ENCODE measurements at regions not wholly inside any gene's neighbourhood (a gene's known extent, or its start where the extent isn't known, plus 50 kb on each side); places are given as distances from the start of the nearest gene placed in this dataset.

- POLR2A ChIA-PET, result no interaction called here
- CTCF ChIA-PET, result no interaction called here
Measured at GRCh38 chr12:124168016-124168786, 126.7 kb upstream of the RFLNA start.

GRCh38 chr12:124169577-124170284 is 125.2 kb upstream of the RFLNA start:
- ChIA-PET CTCF (no interaction called here), POLR2A (no interaction called here)
- TF ChIP-seq ZC3H11A (IDR thresholded peaks at IDR 0.05) (no peak), HOXB13 (CRISPR knock-in tag; IDR thresholded peaks at IDR 0.05; ENCODE audit: low read depth) (no peak), RNF2 (IDR thresholded peaks at IDR 0.05; ENCODE audit: borderline replicate concordance, low read depth) (no peak), ELK1 (IDR thresholded peaks at IDR 0.05; ENCODE audit: low read depth, low read length) (no peak), MAZ (IDR thresholded peaks at IDR 0.05; ENCODE audit: borderline replicate concordance, low read depth, low read length) (no peak), NFE2L2 (conservative IDR thresholded peaks at IDR 0.05; ENCODE audit: low read length) (no peak), JUN (IDR thresholded peaks at IDR 0.05) (no peak), POLR2A (IDR thresholded peaks at IDR 0.05; ENCODE audit: low read length) (no peak), HEYL (CRISPR knock-in tag; IDR thresholded peaks at IDR 0.05) (no peak), GATA3 (IDR thresholded peaks at IDR 0.05; ENCODE audit: borderline replicate concordance) (no peak), ESRRA (IDR thresholded peaks at IDR 0.05; ENCODE audit: borderline replicate concordance, low read length) (no peak)
- ATAC-seq (no peak), DNase-seq (ENCODE audit: low read depth in 1 of 2, low spot score in 1 of 2) (no peak), FAIRE-seq (no peak)
- H3K9me3 ChIP-seq, result no peaks in the 10 kb centered on the region; the same call in 2 of the 3 replicates
- WGBS (ENCODE audit: missing lambda C conversion rate), result 26% methylated on average over 4 of the region's 4 CpGs
- H3K4me2 ChIP-seq, result no peak overlapping the region
- no peak overlapping the region for H3K27ac ChIP-seq
- H3K4me3 ChIP-seq, result no peak overlapping the region
- no peaks in the 10 kb centered on the region for H3K4me1 ChIP-seq

More at GRCh38 chr12:124168016-124168786, 126.7 kb upstream of the RFLNA start:
- Histone ChIP-seq H3K4me3 (no peak overlapping the region), H3K9me3 (no peaks in the 10 kb centered on the region; the same call in 2 of the 3 replicates), H3K4me1 (no peaks in the 10 kb centered on the region), H3K4me2 (no peak overlapping the region), H3K27ac (no peak overlapping the region)
- no peak for TF ChIP-seq TP53 (CRISPR knock-in tag; IDR thresholded peaks at IDR 0.05)
- no peak for TF ChIP-seq RARB (CRISPR knock-in tag; IDR thresholded peaks at IDR 0.05)
- no peak for TF ChIP-seq MAFK (IDR thresholded peaks at IDR 0.05; ENCODE audit: partially characterized antibody)
- no peak for TF ChIP-seq BHLHE40 (IDR thresholded peaks at IDR 0.05; ENCODE audit: low read depth, low read length)
- TF ChIP-seq FOSL2 (IDR thresholded peaks at IDR 0.05), result no peak
- TF ChIP-seq FOSL2 (CRISPR knock-in tag; IDR thresholded peaks at IDR 0.05), result no peak
- TF ChIP-seq JUNB (IDR thresholded peaks at IDR 0.05), result no peak
- no peak for TF ChIP-seq EHF (CRISPR knock-in tag; IDR thresholded peaks at IDR 0.05)
- TF ChIP-seq ZFP36 (IDR thresholded peaks at IDR 0.05; ENCODE audit: borderline replicate concordance, partially characterized antibody), result no peak
- TF ChIP-seq NPAS2 (CRISPR knock-in tag; IDR thresholded peaks at IDR 0.05; ENCODE audit: borderline replicate concordance), result no peak
- TF ChIP-seq CEBPB (IDR thresholded peaks at IDR 0.05), result no peak
- DNase-seq (ENCODE audit: low read depth in 1 of 2, low spot score in 1 of 2) (no peak), ATAC-seq (no peak), FAIRE-seq (no peak)
- WGBS (ENCODE audit: missing lambda C conversion rate), result 57% methylated on average over 8 of the region's 8 CpGs

- no peak for DNase-seq (ENCODE audit: low read depth in 1 of 2, low spot score in 1 of 2)
- no peaks in the 10 kb centered on the region for H3K4me1 ChIP-seq
- H3K27ac ChIP-seq, result no peak overlapping the region
- CTCF ChIA-PET, result interaction anchor here (0.6 kb wide), 1 partner anchor 56 kb away, joined by 4 read pairs; no protein-coding TSS in a partner anchor
- POLR2A ChIA-PET, result no interaction called here
- H3K9me3 ChIP-seq, result no peaks in the 10 kb centered on the region; the same call in 2 of the 3 replicates
- no peak for FAIRE-seq
- H3K4me2 ChIP-seq, result no peak overlapping the region
- ATAC-seq, result no peak
- no peak for TF ChIP-seq ZC3H11A (IDR thresholded peaks at IDR 0.05)
- 55% methylated on average over 5 of the region's 5 CpGs for WGBS (ENCODE audit: missing lambda C conversion rate)
- H3K4me3 ChIP-seq, result no peak overlapping the region
Measured at GRCh38 chr12:124170760-124171159, 124.1 kb upstream of the RFLNA start.
